H9 (cell line): ENCODE measurements at regions not wholly inside any gene's neighbourhood (a gene's known extent, or its start where the extent isn't known, plus 50 kb on each side); places are given as distances from the start of the nearest gene placed in this dataset.

Experiments used
- DNase-seq: peaks from one replicate; pipeline ENCODE4 v3.0.0-alpha.2; 2017
- H2AFZ ChIP-seq: one replicate; pipeline ENCODE4 v1.6.1; 2013; ENCODE audit warnings: mild to moderate bottlenecking, low read length, control low read depth, moderate library complexity
- H2AK5ac ChIP-seq: 2 replicates; pipeline ENCODE4 v1.6.1; 2013; ENCODE audit warnings: low read length, control low read depth, mixed read lengths; ENCODE audit not compliant: insufficient read length
- H2BK120ac ChIP-seq: one replicate; pipeline ENCODE4 v1.6.1; 2013; ENCODE audit warnings: low read depth, mild to moderate bottlenecking, low read length, control low read depth, inconsistent platforms; ENCODE audit not compliant: poor library complexity, severe bottlenecking
- H2BK12ac ChIP-seq: 2 replicates; pipeline ENCODE4 v1.6.1; 2013; ENCODE audit warnings: low read length, control low read depth, mixed read lengths, low read depth; ENCODE audit not compliant: insufficient read length
- H2BK15ac ChIP-seq: 2 replicates; pipeline ENCODE4 v1.6.1; 2013; ENCODE audit warnings: low read depth, low read length, control low read depth
- H2BK20ac ChIP-seq: one replicate; pipeline ENCODE4 v1.6.1; 2013; ENCODE audit warnings: low read depth, mild to moderate bottlenecking, low read length, control low read depth, inconsistent platforms; ENCODE audit not compliant: poor library complexity, severe bottlenecking
- H2BK5ac ChIP-seq: 2 replicates; pipeline ENCODE4 v1.6.1; 2013; ENCODE audit warnings: low read length, control low read depth, mixed read lengths; ENCODE audit not compliant: insufficient read length
- H3K14ac ChIP-seq: 2 replicates; pipeline ENCODE4 v1.6.1; 2013; ENCODE audit warnings: low read length, control low read depth; ENCODE audit not compliant: insufficient read depth
- H3K18ac ChIP-seq: 2 replicates; pipeline ENCODE4 v1.6.1; 2013; ENCODE audit warnings: low read depth, mild to moderate bottlenecking, mixed read lengths, low read length, control low read depth; ENCODE audit not compliant: insufficient read length
- H3K23ac ChIP-seq: 2 replicates; pipeline ENCODE4 v1.6.1; 2013; ENCODE audit warnings: low read length, control low read depth, mixed read lengths, low read depth; ENCODE audit not compliant: insufficient read length
- H3K23me2 ChIP-seq: 2 replicates; pipeline ENCODE4 v1.6.1; 2013; ENCODE audit warnings: low read depth, mild to moderate bottlenecking, mixed read lengths, low read length, control low read depth; ENCODE audit not compliant: insufficient read length, poor library complexity, severe bottlenecking
- H3K27ac ChIP-seq: 2 replicates; pipeline ENCODE4 v1.5.1; 2013; ENCODE audit warnings: low read length, control low read depth, mixed read lengths, low read depth; ENCODE audit not compliant: insufficient read length
- H3K27me3 ChIP-seq: 2 replicates; pipeline ENCODE4 v1.6.1; 2013; ENCODE audit warnings: low read length, control low read depth, inconsistent platforms; ENCODE audit not compliant: insufficient read depth
- H3K4ac ChIP-seq: 2 replicates; pipeline ENCODE4 v1.6.1; 2013; ENCODE audit warnings: low read depth, mild to moderate bottlenecking, control low read depth, inconsistent platforms, low read length, moderate library complexity
- H3K4me1 ChIP-seq: 2 replicates; pipeline ENCODE4 v1.6.1; 2013; ENCODE audit warnings: low read length, control low read depth, inconsistent platforms; ENCODE audit not compliant: insufficient read depth
- H3K4me2 ChIP-seq: 2 replicates; pipeline ENCODE4 v1.6.1; 2013; ENCODE audit warnings: low read length, control low read depth, mixed read lengths; ENCODE audit not compliant: insufficient read length, insufficient read depth
- H3K56ac ChIP-seq: 2 replicates; pipeline ENCODE4 v1.6.1; 2013; ENCODE audit warnings: low read depth, mild to moderate bottlenecking, mixed read lengths, low read length, control low read depth; ENCODE audit not compliant: insufficient read length
- H3K79me1 ChIP-seq: 2 replicates; pipeline ENCODE4 v1.6.1; 2013; ENCODE audit warnings: low read depth, mild to moderate bottlenecking, moderate library complexity, low read length, control low read depth, inconsistent platforms; ENCODE audit not compliant: insufficient read depth, poor library complexity, severe bottlenecking
- H3K79me2 ChIP-seq: 2 replicates; pipeline ENCODE4 v1.6.1; 2013; ENCODE audit warnings: low read length, control low read depth, inconsistent platforms; ENCODE audit not compliant: insufficient read depth
- H3K9ac ChIP-seq: 2 replicates; pipeline ENCODE4 v1.6.1; 2013; ENCODE audit warnings: low read length, control low read depth, mixed read lengths; ENCODE audit not compliant: insufficient read length; ENCODE audit errors: extremely low read depth
- H3K9me3 ChIP-seq: one replicate; pipeline ENCODE4 v1.6.1; 2013; ENCODE audit warnings: low read depth, low read length, inconsistent platforms; ENCODE audit not compliant: control insufficient read depth
- H3T11ph ChIP-seq: one replicate; pipeline ENCODE4 v1.6.1; 2013; ENCODE audit warnings: mild to moderate bottlenecking, low read length, control low read depth, inconsistent platforms
- H4K20me1 ChIP-seq: one replicate; pipeline ENCODE4 v1.6.1; 2013; ENCODE audit not compliant: control insufficient read depth, insufficient read length, insufficient read depth
- H4K5ac ChIP-seq: 2 replicates; pipeline ENCODE4 v1.6.1; 2013; ENCODE audit warnings: low read depth, mild to moderate bottlenecking, mixed read lengths, low read length, control low read depth; ENCODE audit not compliant: insufficient read length
- H4K8ac ChIP-seq: replicated peaks from 2 replicates; pipeline ENCODE4 v1.6.1; 2013; ENCODE audit warnings: low read length, control low read depth, mixed read lengths, low read depth; ENCODE audit not compliant: insufficient read length
- H4K91ac ChIP-seq: 2 replicates; pipeline ENCODE4 v1.6.1; 2013; ENCODE audit warnings: low read depth, mild to moderate bottlenecking, moderate library complexity, mixed read lengths, low read length, control low read depth; ENCODE audit not compliant: insufficient read length
- H3K27ac Mint-ChIP-seq, 3 experiments: 2 replicates in 2 of 3; 3 replicates in 1 of 3; pipeline ENCODE4 v1.8.0; 2020 to 2021; ENCODE audit warnings: mixed read lengths in 3 of 3, mild to moderate bottlenecking in 1 of 3, moderate library complexity in 1 of 3
- H3K27me3 Mint-ChIP-seq: 2 replicates; pipeline ENCODE4 v1.8.0; 2021; ENCODE audit warnings: low read depth, mild to moderate bottlenecking, moderate library complexity, mixed read lengths
- H3K36me3 Mint-ChIP-seq, 3 experiments: 2 replicates in 2 of 3; 3 replicates in 1 of 3; pipeline ENCODE4 v1.8.0; 2020 to 2021; ENCODE audit warnings: low read depth in 3 of 3, mixed read lengths in 3 of 3; ENCODE audit not compliant: insufficient read depth in 1 of 3
- H3K4me1 Mint-ChIP-seq, 2 experiments: 2 replicates each; pipeline ENCODE4 v1.8.0; 2020; ENCODE audit warnings: mixed read lengths in 2 of 2
- H3K4me3 Mint-ChIP-seq, 2 experiments: 2 replicates in 1 of 2; 3 replicates in 1 of 2; pipeline ENCODE4 v1.8.0; 2020 to 2021; ENCODE audit warnings: mild to moderate bottlenecking in 2 of 2, mixed read lengths in 2 of 2, moderate library complexity in 1 of 2
- H3K9me3 Mint-ChIP-seq, 2 experiments: 2 replicates in 1 of 2; 3 replicates in 1 of 2; pipeline ENCODE4 v1.8.0; 2020; ENCODE audit warnings: mild to moderate bottlenecking in 2 of 2, mixed read lengths in 2 of 2, moderate library complexity in 1 of 2
- WGBS: extraction: QIAGEN DNeasy Blood & Tissue Kit; methylation state at CpG from one replicate; pipeline ENCODE4 v1.1.7; 2013; ENCODE audit warnings: missing lambda C conversion rate, low lambda C conversion rate, mixed read lengths; ENCODE audit not compliant: insufficient read length; ENCODE audit errors: extremely low coverage; 5-methylcytosine and 5-hydroxymethylcytosine counted together
- TF ChIP-seq, protein P1 (sequence below): fragments of 200-600 bp; sonication (generic); conservative IDR thresholded peaks from 3 replicates; pipeline ENCODE4 v1.8.0; 2021; ENCODE audit warnings: antibody characterized with exemption, mild to moderate bottlenecking

DNA sequence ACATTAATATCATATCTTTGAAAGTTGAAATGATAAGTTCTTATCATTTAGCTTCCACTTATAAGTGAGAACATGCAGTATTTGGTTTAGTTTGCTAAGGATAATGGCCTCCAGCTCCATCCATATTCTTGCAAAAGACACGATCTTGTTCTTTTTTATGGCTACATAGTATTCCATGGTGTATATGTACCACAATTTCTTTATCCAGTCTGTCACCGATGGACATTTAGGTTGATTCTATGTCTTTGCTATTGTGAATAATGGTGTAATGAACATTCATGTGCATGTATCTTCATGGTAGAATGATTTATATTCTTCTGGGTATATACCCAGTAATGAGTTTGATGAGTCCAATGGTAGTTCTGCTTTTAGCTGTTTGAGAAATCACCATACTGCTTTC, 135.0 kb upstream of the PRR16 start:
- H3K4me3 Mint-ChIP-seq = no peak overlapping the region
- no peak overlapping the region for H3K9ac ChIP-seq
- no CpG with 5 or more reads among the region's 2 CpGs for WGBS

More for the DNA sequence above, 135.0 kb upstream of the PRR16 start:
- TF ChIP-seq, protein P1, sequence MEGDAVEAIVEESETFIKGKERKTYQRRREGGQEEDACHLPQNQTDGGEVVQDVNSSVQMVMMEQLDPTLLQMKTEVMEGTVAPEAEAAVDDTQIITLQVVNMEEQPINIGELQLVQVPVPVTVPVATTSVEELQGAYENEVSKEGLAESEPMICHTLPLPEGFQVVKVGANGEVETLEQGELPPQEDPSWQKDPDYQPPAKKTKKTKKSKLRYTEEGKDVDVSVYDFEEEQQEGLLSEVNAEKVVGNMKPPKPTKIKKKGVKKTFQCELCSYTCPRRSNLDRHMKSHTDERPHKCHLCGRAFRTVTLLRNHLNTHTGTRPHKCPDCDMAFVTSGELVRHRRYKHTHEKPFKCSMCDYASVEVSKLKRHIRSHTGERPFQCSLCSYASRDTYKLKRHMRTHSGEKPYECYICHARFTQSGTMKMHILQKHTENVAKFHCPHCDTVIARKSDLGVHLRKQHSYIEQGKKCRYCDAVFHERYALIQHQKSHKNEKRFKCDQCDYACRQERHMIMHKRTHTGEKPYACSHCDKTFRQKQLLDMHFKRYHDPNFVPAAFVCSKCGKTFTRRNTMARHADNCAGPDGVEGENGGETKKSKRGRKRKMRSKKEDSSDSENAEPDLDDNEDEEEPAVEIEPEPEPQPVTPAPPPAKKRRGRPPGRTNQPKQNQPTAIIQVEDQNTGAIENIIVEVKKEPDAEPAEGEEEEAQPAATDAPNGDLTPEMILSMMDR = no peak
- H3K9me3 ChIP-seq = no peaks in the 10 kb centered on the region
- no peak overlapping the region for H3K4ac ChIP-seq
- no peaks in the 10 kb centered on the region for H3K27me3 Mint-ChIP-seq
- H3T11ph ChIP-seq = no peak overlapping the region
- no peaks in the 10 kb centered on the region for H3K27me3 ChIP-seq
- no peak overlapping the region for H4K8ac ChIP-seq
- no peak overlapping the region for H3K18ac ChIP-seq
- no peak overlapping the region for H2BK120ac ChIP-seq
- H3K23me2 ChIP-seq = no peaks in the 10 kb centered on the region
- no peak overlapping the region for H3K27ac ChIP-seq
- no peak for DNase-seq
- no peak overlapping the region for H2BK12ac ChIP-seq
- no peak overlapping the region for H3K4me2 ChIP-seq
- no peak overlapping the region for H3K56ac ChIP-seq
- H3K79me1 ChIP-seq = no peaks in the 10 kb centered on the region
- no peak overlapping the region for H4K91ac ChIP-seq
- H3K4me1 Mint-ChIP-seq = no peaks in the 10 kb centered on the region
- H3K4me1 ChIP-seq = no peaks in the 10 kb centered on the region
- no peak overlapping the region for H2AFZ ChIP-seq
- H3K23ac ChIP-seq = no peak overlapping the region
- H2AK5ac ChIP-seq = no peak overlapping the region
- peaks cover 8 to 9% of the 10 kb centered on the region in 2 experiments for H3K9me3 Mint-ChIP-seq
- H4K5ac ChIP-seq = no peak overlapping the region
- H3K36me3 Mint-ChIP-seq = peaks cover 0 to 5% (median 0%) of the 10 kb centered on the region in 3 experiments; a peak in 3 of 7 replicates
- no peaks in the 10 kb centered on the region for H3K79me2 ChIP-seq
- no peak overlapping the region for H2BK20ac ChIP-seq
- H2BK15ac ChIP-seq = no peak overlapping the region
- H2BK5ac ChIP-seq = no peak overlapping the region
- no peak overlapping the region for H3K27ac Mint-ChIP-seq
- H4K20me1 ChIP-seq = no peaks in the 10 kb centered on the region
- no peak overlapping the region for H3K14ac ChIP-seq
